Parathyroid adenoma (tissue), 2 donors: ENCODE measurements at regions not wholly inside any gene's neighbourhood (a gene's known extent, or its start where the extent isn't known, plus 50 kb on each side); places are given as distances from the start of the nearest gene placed in this dataset.

Source experiments
- H2AFZ ChIP-seq: fragments of 300-600 bp; sonication (generic); one replicate; pipeline ENCODE4 v1.7.0; 2017; ENCODE audit warnings: antibody characterized with exemption, mild to moderate bottlenecking
- H3K27ac ChIP-seq: fragments of 300-600 bp; sonication (generic); one replicate; pipeline ENCODE4 v1.7.0; 2017
- H3K27me3 ChIP-seq: fragments of 300-600 bp; sonication (generic); one replicate; pipeline ENCODE4 v1.7.0; 2017; ENCODE audit warnings: low read length; ENCODE audit not compliant: control insufficient read depth, insufficient read depth
- H3K36me3 ChIP-seq: fragments of 300-600 bp; sonication (generic); one replicate; pipeline ENCODE4 v1.7.0; 2017; ENCODE audit warnings: low read length; ENCODE audit not compliant: control insufficient read depth, insufficient read depth
- H3K4me1 ChIP-seq: fragments of 300-600 bp; sonication (generic); one replicate; pipeline ENCODE4 v1.7.0; 2017; ENCODE audit warnings: control low read depth
- H3K4me2 ChIP-seq: fragments of 300-600 bp; sonication (generic); one replicate; pipeline ENCODE4 v1.7.0; 2017; ENCODE audit warnings: low read length
- H3K4me3 ChIP-seq: fragments of 300-600 bp; sonication (generic); one replicate; pipeline ENCODE4 v1.7.0; 2017; ENCODE audit warnings: low read depth, low read length
- H3K79me2 ChIP-seq: fragments of 300-600 bp; sonication (generic); one replicate; pipeline ENCODE4 v1.7.0; 2017; ENCODE audit warnings: control low read depth
- H3K9ac ChIP-seq: fragments of 300-600 bp; sonication (generic); one replicate; pipeline ENCODE4 v1.7.0; 2017; ENCODE audit warnings: mild to moderate bottlenecking
- H3K9me3 ChIP-seq: fragments of 300-600 bp; sonication (generic); one replicate; pipeline ENCODE4 v1.7.0; 2017; ENCODE audit warnings: low read length; ENCODE audit not compliant: control insufficient read depth
- TF ChIP-seq, protein P1 (sequence below): fragments of 300-600 bp; sonication (generic); IDR thresholded peaks from one replicate; pipeline ENCODE4 v1.7.0; 2017; ENCODE audit warnings: antibody characterized with exemption, mild to moderate bottlenecking
- donor health status: primary hyperparathyroidism.

GRCh38 chr2:184528119-184528518, 70.2 kb upstream of the ZNF804A start:
- H3K9me3 ChIP-seq = no peaks in the 10 kb centered on the region
- H3K27me3 ChIP-seq = no peaks in the 10 kb centered on the region
- no peaks in the 10 kb centered on the region for H3K36me3 ChIP-seq
- H3K9ac ChIP-seq = no peak overlapping the region
- H3K4me3 ChIP-seq = no peak overlapping the region
- H3K27ac ChIP-seq = no peak overlapping the region
- TF ChIP-seq, protein P1, sequence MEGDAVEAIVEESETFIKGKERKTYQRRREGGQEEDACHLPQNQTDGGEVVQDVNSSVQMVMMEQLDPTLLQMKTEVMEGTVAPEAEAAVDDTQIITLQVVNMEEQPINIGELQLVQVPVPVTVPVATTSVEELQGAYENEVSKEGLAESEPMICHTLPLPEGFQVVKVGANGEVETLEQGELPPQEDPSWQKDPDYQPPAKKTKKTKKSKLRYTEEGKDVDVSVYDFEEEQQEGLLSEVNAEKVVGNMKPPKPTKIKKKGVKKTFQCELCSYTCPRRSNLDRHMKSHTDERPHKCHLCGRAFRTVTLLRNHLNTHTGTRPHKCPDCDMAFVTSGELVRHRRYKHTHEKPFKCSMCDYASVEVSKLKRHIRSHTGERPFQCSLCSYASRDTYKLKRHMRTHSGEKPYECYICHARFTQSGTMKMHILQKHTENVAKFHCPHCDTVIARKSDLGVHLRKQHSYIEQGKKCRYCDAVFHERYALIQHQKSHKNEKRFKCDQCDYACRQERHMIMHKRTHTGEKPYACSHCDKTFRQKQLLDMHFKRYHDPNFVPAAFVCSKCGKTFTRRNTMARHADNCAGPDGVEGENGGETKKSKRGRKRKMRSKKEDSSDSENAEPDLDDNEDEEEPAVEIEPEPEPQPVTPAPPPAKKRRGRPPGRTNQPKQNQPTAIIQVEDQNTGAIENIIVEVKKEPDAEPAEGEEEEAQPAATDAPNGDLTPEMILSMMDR = no peak
- no peak overlapping the region for H2AFZ ChIP-seq
- no peak overlapping the region for H3K4me2 ChIP-seq
- H3K4me1 ChIP-seq = no peaks in the 10 kb centered on the region
- H3K79me2 ChIP-seq = no peaks in the 10 kb centered on the region

- H3K9ac ChIP-seq = no peak overlapping the region
- no peak overlapping the region for H3K27ac ChIP-seq
- no peak overlapping the region for H3K4me3 ChIP-seq
- no peaks in the 10 kb centered on the region for H3K27me3 ChIP-seq
- no peaks in the 10 kb centered on the region for H3K36me3 ChIP-seq
- H3K9me3 ChIP-seq = no peaks in the 10 kb centered on the region
- TF ChIP-seq, protein P1 = no peak
- H3K79me2 ChIP-seq = no peaks in the 10 kb centered on the region
- H3K4me1 ChIP-seq = no peaks in the 10 kb centered on the region
- H3K4me2 ChIP-seq = no peak overlapping the region
- no peak overlapping the region for H2AFZ ChIP-seq
Measured at GRCh38 chr2:184530239-184530638, 68.1 kb upstream of the ZNF804A start.

DNA sequence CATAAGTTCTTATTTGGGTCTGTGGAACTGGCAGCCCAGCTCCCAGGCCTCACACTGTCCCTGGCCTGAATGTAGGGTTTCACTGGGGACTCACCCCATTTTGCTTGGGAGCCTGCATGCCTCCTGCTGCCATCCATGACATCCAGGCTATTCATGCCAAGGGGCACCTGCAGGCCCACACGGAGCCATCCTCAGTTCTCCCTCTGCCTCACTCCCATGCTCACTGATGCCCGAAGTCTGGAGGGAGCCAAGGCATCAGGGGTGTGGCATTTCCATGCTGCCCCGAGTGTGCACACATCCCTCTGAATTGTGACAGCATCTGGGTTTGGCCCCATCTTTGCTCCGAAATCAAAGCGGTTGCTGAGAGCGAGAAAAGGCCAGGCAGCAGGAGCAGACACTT, 67.4 kb upstream of the ZNF804A start:
- Histone ChIP-seq H3K27ac (no peak overlapping the region), H2AFZ (no peak overlapping the region), H3K4me2 (no peak overlapping the region), H3K4me1 (no peaks in the 10 kb centered on the region), H3K4me3 (no peak overlapping the region), H3K79me2 (no peaks in the 10 kb centered on the region), H3K9me3 (no peaks in the 10 kb centered on the region), H3K27me3 (no peaks in the 10 kb centered on the region), H3K36me3 (no peaks in the 10 kb centered on the region), H3K9ac (no peak overlapping the region)
- TF ChIP-seq, protein P1 = no peak

DNA sequence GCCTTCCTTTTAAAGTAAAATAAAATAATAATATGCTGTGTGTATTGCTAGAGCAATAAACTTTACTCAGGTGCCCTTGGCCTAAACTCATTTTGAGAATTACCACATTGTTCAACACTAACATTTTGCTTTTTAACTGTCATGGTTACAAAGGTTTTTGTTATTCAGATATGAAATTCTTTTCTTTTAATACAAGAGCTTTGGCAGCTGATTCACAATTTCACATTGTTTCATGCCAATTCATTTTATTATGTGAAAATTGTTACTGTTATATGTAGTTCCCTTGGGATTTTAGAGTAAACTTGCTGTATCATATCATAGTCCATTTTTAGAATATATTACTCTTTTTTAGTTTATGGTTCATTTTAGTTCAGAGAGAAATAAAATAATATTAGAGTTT, 65.8 kb upstream of the ZNF804A start:
- Histone ChIP-seq H3K4me1 (no peaks in the 10 kb centered on the region), H3K79me2 (no peaks in the 10 kb centered on the region), H3K36me3 (no peaks in the 10 kb centered on the region), H3K9ac (no peak overlapping the region), H3K9me3 (no peaks in the 10 kb centered on the region), H3K4me3 (no peak overlapping the region), H2AFZ (no peak overlapping the region), H3K4me2 (no peak overlapping the region), H3K27ac (no peak overlapping the region), H3K27me3 (no peaks in the 10 kb centered on the region)
- TF ChIP-seq, protein P1 = no peak

- H3K4me3 ChIP-seq = no peak overlapping the region
- H3K27ac ChIP-seq = no peak overlapping the region
- no peaks in the 10 kb centered on the region for H3K27me3 ChIP-seq
- no peaks in the 10 kb centered on the region for H3K4me1 ChIP-seq
- no peak overlapping the region for H3K9ac ChIP-seq
- no peak overlapping the region for H3K4me2 ChIP-seq
- no peak overlapping the region for H2AFZ ChIP-seq
- no peaks in the 10 kb centered on the region for H3K79me2 ChIP-seq
- TF ChIP-seq, protein P1 = no peak
- H3K9me3 ChIP-seq = no peaks in the 10 kb centered on the region
- no peaks in the 10 kb centered on the region for H3K36me3 ChIP-seq
Measured at GRCh38 chr2:184534986-184535385, 63.3 kb upstream of the ZNF804A start.
